Adrenal gland (tissue), 9 donors: ENCODE measurements at regions not wholly inside any gene's neighbourhood (a gene's known extent, or its start where the extent isn't known, plus 50 kb on each side); places are given as distances from the start of the nearest gene placed in this dataset.
A peak's percentile ranks its signal among the peaks of the same experiment; 100 is the strongest.

Experiments used
- DNase-seq, 7 donors: peaks; one replicate each; pipeline ENCODE4 v3.0.0-alpha.2; 2019 to 2020
- H3K27ac ChIP-seq, 5 donors: fragments of 200-600 bp; sonication (generic) in 4 of 5; 1 replicate in 3 of 5; 2 replicates in 2 of 5; pipeline versions ENCODE4 v1.5.1 to v1.8.0; 2016 to 2020; ENCODE audit warnings: mild to moderate bottlenecking in 1 of 5
- H3K27me3 ChIP-seq: fragments of 200-600 bp; 2 replicates; pipeline ENCODE4 v1.8.0; 2021
- H3K36me3 ChIP-seq, 2 donors: fragments of 200-600 bp; replicated peaks in 1 of 2; 1 replicate in 1 of 2; 2 replicates in 1 of 2; pipeline versions ENCODE4 v1.5.1 to v1.8.0; 2018 to 2022
- H3K4me1 ChIP-seq, 2 donors: fragments of 200-600 bp; replicated peaks in 1 of 2; 1 replicate in 1 of 2; 2 replicates in 1 of 2; pipeline versions ENCODE4 v1.5.1 to v1.8.0; 2018 to 2021
- H3K4me3 ChIP-seq, 4 donors: fragments of 200-600 bp; sonication (generic) in 3 of 4; one replicate each; pipeline ENCODE4 v1.5.1; 2016 to 2018
- H3K9me3 ChIP-seq, 3 donors: fragments of 200-600 bp; sonication (generic) in 1 of 3; replicated peaks in 1 of 3; 1 replicate in 2 of 3; 2 replicates in 1 of 3; pipeline versions ENCODE4 v1.5.1 to v1.8.0; 2016 to 2021
- POLR2A ChIP-seq, 2 donors: fragments of 450-650 bp; IDR thresholded peaks; one replicate each; pipeline ENCODE4 v1.6.1; 2017; ENCODE audit warnings: antibody characterized with exemption in 2 of 2, mild to moderate bottlenecking in 2 of 2, moderate library complexity in 1 of 2
- WGBS, 4 donors: extraction: QIAGEN DNeasy Blood & Tissue Kit in 2 of 4; methylation state at CpG; one replicate each; pipeline versions ENCODE4 v1.1.5 to v1.1.7; 2013 to 2017; 5-methylcytosine and 5-hydroxymethylcytosine counted together
- intact Hi-C, 2 donors: fragments of 100-400 bp; cut with DNase I; formaldehyde crosslinking; loops; one replicate each; pipeline versions ENCODE4 v1.14.1 to v1.15.0; 2022 to 2023
- TF ChIP-seq, protein P1 (sequence below), 6 experiments: fragments of 450-650 bp in 4 of 6; fragments of 200-600 bp in 2 of 6; sonication (generic) in 1 of 6; IDR thresholded peaks; 1 replicate in 5 of 6; 2 replicates in 1 of 6; pipeline versions ENCODE4 v1.5.1 to v1.8.0; 2016 to 2021; ENCODE audit warnings: antibody characterized with exemption in 6 of 6, mild to moderate bottlenecking in 2 of 6, moderate library complexity in 1 of 6
- donor health status: healthy with polysubstance abuse.
- donor health status: Bipolar disorder and iron deficiency.
- donor health status: DM: yes; HTN: yes; CAD: no.
- donor health status: DM: no; HTN: no; CAD: no.
- donor health status: DM: no; HTN: no; CAD: no.

- no peak overlapping the region for H3K4me3 ChIP-seq
- H3K4me1 ChIP-seq = no peaks in the 10 kb centered on the region
- DNase-seq = no peak
- H3K36me3 ChIP-seq = no peaks in the 10 kb centered on the region
- no peaks in the 10 kb centered on the region for H3K9me3 ChIP-seq
- TF ChIP-seq, protein P1, sequence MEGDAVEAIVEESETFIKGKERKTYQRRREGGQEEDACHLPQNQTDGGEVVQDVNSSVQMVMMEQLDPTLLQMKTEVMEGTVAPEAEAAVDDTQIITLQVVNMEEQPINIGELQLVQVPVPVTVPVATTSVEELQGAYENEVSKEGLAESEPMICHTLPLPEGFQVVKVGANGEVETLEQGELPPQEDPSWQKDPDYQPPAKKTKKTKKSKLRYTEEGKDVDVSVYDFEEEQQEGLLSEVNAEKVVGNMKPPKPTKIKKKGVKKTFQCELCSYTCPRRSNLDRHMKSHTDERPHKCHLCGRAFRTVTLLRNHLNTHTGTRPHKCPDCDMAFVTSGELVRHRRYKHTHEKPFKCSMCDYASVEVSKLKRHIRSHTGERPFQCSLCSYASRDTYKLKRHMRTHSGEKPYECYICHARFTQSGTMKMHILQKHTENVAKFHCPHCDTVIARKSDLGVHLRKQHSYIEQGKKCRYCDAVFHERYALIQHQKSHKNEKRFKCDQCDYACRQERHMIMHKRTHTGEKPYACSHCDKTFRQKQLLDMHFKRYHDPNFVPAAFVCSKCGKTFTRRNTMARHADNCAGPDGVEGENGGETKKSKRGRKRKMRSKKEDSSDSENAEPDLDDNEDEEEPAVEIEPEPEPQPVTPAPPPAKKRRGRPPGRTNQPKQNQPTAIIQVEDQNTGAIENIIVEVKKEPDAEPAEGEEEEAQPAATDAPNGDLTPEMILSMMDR (IDR thresholded peaks at IDR 0.05) = no peak
- no peak for TF ChIP-seq POLR2A (IDR thresholded peaks at IDR 0.05)
- 24 to 44% (median 26%) methylated on average over 1 to 3 of the region's 3 CpGs for WGBS, 4 donors
- no peak overlapping the region for H3K27ac ChIP-seq
- H3K27me3 ChIP-seq = no peaks in the 10 kb centered on the region
- intact Hi-C loops = no loop called here
These were observed 85.6 kb upstream of the VPREB1 start for GRCh38 chr22:22158965-22159364.

GRCh38 chr22:22158207-22158816 is 86.3 kb upstream of the VPREB1 start:
- no peaks in the 10 kb centered on the region for H3K36me3 ChIP-seq
- H3K4me1 ChIP-seq = no peaks in the 10 kb centered on the region
- no peak for DNase-seq
- no peak overlapping the region for H3K4me3 ChIP-seq
- H3K9me3 ChIP-seq = no peaks in the 10 kb centered on the region
- no peaks in the 10 kb centered on the region for H3K27me3 ChIP-seq
- no peak overlapping the region for H3K27ac ChIP-seq
- 47 to 73% (median 53%) methylated on average over 4 of the region's 4 CpGs for WGBS, 4 donors
- TF ChIP-seq POLR2A (IDR thresholded peaks at IDR 0.05) = no peak
- TF ChIP-seq, protein P1 (IDR thresholded peaks at IDR 0.05) = no peak
- intact Hi-C loops = no loop called here

DNA sequence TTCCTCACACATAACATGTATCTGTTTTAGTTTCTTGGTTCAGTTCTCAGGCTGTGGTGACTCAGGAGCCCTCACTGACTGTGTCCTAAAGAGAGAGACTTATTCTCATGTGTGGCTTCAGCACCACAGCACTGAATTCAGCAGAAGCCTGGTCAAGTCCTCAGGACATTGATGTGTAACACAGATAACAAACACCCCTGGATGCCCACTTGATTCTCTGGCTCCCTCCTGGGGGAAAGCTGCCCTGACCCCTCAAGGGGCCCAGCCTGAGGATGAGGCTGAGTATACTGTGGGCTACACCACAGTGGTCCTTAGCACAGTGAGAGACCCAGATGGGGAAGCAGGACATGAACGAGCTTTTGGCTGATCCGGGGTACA is 87.2 kb upstream of the VPREB1 start:
- Histone ChIP-seq H3K9me3 (no peaks in the 10 kb centered on the region), H3K27ac (no peak overlapping the region), H3K4me3 (no peak overlapping the region), H3K36me3 (no peaks in the 10 kb centered on the region), H3K27me3 (no peaks in the 10 kb centered on the region), H3K4me1 (no peaks in the 10 kb centered on the region)
- TF ChIP-seq, protein P1 (IDR thresholded peaks at IDR 0.05) = no peak
- no peak for TF ChIP-seq POLR2A (IDR thresholded peaks at IDR 0.05)
- WGBS, 4 donors = 57 to 67% (median 61%) methylated on average over 2 of the region's 2 CpGs
- intact Hi-C loops = no loop called here
- no peak for DNase-seq

GRCh38 chr22:22156716-22157347 is 87.8 kb upstream of the VPREB1 start:
- no peaks in the 10 kb centered on the region for H3K27me3 ChIP-seq
- H3K27ac ChIP-seq = no peak overlapping the region
- H3K9me3 ChIP-seq = no peaks in the 10 kb centered on the region
- peak; percentile 38 to 71 (median 58) for DNase-seq
- H3K4me3 ChIP-seq = no peak overlapping the region
- H3K36me3 ChIP-seq = no peaks in the 10 kb centered on the region
- TF ChIP-seq, protein P1 (IDR thresholded peaks at IDR 0.05) = peak; percentile 23 to 65 (median 51)
- TF ChIP-seq POLR2A (IDR thresholded peaks at IDR 0.05) = no peak
- WGBS, 4 donors = 35 to 44% (median 39%) methylated on average over 9 of the region's 9 CpGs
- intact Hi-C loops = no loop called here
- no peaks in the 10 kb centered on the region for H3K4me1 ChIP-seq
